Left colon (tissue), 2 donors: ENCODE measurements at regions not wholly inside any gene's neighbourhood (a gene's known extent, or its start where the extent isn't known, plus 50 kb on each side); places are given as distances from the start of the nearest gene placed in this dataset.

ENCODE experiments used
- ATAC-seq: fragments of 200-7000 bp; cut with Tn5 transposase; one replicate; pipeline ENCODE4 v1.9.1; 2020; ENCODE audit warnings: mild to moderate bottlenecking, moderate library complexity
- DNase-seq, 2 donors: peaks; one replicate each; pipeline ENCODE4 v3.0.0-alpha.2; 2020
- intact Hi-C, 2 donors: fragments of 100-400 bp; cut with DNase I in 1 of 2; cut with micrococcal nuclease in 1 of 2; formaldehyde crosslinking; loops; one replicate each; pipeline versions ENCODE4 v1.11.2 to v1.14.0; 2022; cut with DNase I, micrococcal nuclease
- donor health status: DM: no; HTN: no; CAD: no.
- donor health status: DM: yes; HTN: yes; CAD: no.

DNA sequence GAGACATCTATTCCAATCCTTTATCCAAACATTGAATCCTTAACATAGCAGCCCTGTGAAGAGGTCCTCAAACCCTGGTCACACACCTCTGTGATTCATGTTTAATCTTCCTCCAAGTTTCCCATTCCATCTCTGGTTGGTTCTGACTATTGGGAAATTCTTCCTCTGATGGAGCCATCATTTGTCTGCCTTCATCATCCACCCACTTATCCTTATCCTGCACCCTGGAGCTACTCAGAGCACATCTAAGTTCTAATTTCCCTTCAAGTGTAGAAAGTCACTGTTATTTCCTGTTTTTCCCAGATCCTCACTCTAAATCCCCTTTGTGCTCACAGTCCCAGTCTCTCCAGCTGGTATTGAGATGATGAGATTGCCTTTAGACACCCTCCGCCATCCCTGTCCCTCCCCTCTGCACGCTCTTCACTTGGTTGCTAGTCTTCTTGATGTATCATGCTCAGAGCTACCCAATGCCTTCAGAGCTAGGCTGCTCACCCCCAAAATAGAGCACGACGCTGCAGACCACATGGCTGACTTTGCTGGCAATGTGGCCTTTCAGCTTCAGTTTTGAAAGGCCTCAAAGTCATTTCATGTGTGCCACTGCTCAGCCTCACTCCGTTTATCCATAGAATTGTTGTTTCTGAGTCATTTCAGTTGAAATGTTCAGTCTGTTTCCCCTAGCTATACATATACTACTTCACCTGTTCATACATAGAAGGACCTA lies 154.3 kb downstream of the PALM2AKAP2 start:
- DNase-seq (no peak), ATAC-seq (no peak)
- intact Hi-C loops = no loop called here

GRCh38 chr9:109934857-109935215 lies 154.8 kb downstream of the PALM2AKAP2 start:
- intact Hi-C loops = no loop called here
- DNase-seq (no peak), ATAC-seq (no peak)

DNA sequence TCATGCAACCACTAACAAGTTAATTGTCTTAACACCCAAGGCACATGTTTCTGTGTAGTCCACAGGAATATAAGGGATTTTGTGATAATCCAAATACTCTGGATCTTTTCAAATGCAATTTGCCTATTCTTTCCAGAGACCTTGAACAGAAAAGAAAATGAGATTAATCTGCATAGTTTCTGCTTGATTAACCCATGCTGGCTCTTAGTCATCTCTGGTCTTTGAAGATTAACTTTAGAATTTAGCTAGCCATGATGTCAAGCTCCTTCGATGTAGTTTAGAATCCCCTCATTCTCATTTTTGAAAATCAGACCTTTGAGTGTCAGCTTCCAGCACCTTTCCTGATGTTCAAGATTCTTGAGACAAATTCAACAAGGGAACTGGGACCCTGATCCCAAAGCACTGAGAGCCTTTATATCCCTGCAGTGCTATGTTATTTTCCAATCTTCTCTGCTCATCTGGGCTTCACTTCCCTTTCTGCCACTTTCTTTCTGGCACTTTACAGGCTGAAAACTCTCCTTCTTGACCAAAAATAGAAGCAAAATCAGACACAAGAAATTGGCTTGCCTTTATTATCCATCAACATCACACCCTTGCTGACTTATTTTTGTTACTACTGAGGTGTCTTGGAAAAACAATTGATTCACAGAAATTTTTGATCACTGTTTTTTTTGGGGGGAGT lies 155.5 kb downstream of the PALM2AKAP2 start:
- DNase-seq = no peak
- intact Hi-C loops = no loop called here

DNA sequence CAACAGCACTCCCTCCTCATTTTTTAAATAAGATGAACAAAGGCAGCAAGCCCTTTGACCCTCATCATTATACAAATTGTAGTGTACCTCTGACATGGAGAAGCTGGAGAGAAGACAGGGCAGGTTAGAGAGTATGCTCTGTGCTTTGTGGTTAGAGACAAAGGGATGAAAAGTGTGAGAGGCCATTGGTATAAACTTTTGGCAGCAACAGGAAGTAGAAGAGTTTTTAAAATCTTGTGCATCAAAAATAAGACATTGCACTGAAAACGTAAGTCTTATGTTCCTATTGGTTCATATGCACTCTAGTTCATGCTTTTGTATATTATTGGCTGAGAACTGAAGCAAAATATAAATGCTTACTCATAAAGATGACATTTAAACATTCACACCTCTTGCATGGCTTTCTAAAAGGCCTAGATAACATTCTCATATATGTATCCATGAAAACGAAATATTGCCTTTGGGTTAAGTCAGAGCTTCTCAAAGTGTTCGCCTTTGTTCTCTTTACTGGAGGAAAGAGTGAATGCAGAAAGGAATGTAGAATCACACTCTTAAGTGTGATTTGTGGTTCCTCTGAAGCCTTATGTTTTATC lies 158.0 kb downstream of the PALM2AKAP2 start:
- intact Hi-C loops = no loop called here
- DNase-seq = no peak
- ATAC-seq = no peak

More for the DNA sequence above, 155.5 kb downstream of the PALM2AKAP2 start:
- no peak for ATAC-seq

DNA sequence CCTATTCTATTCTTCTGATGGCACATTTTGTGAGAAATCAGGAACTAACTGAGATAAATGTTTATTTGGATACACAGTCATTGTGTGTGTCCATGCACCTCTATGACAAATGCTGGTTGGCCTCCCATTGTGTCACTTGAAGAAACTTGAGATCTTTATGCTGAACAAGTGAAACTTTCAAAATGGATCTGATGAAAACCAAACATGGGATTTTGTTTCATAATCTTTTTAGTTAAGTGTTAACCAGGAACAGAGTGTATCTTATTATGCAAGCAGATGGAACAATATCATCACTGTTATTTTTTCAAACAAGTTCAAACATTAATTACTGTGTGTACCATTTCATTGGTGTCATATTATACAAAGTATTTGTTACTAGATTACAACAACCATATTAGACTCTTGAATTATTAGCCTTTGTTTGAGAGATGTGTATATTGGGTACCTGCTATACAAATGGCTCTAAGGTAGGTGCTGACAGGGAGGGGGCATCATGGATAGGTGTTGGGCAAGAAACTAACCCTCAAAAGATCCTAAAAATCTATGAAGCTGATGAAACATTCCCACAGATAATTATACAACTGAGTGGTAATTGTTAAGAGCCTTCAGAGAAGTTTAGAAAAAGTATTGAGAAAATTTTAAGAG lies 159.8 kb downstream of the PALM2AKAP2 start:
- no peak for ATAC-seq
- no peak for DNase-seq
- intact Hi-C loops = no loop called here

- DNase-seq (no peak), ATAC-seq (no peak)
- intact Hi-C loops = no loop called here
Measured at GRCh38 chr9:109940561-109940960, 160.6 kb downstream of the PALM2AKAP2 start.

GRCh38 chr9:109941771-109942170 lies 161.8 kb downstream of the PALM2AKAP2 start:
- ATAC-seq = no peak
- intact Hi-C loops = no loop called here

GRCh38 chr9:109945573-109945972 lies 165.6 kb downstream of the PALM2AKAP2 start:
- intact Hi-C loops = no loop called here
- DNase-seq (no peak), ATAC-seq (no peak)

More at GRCh38 chr9:109941771-109942170, 161.8 kb downstream of the PALM2AKAP2 start:
- DNase-seq = no peak

GRCh38 chr9:109948453-109948852 lies 168.5 kb downstream of the PALM2AKAP2 start:
- intact Hi-C loops = no loop called here
- ATAC-seq = no peak
- DNase-seq = no peak

DNA sequence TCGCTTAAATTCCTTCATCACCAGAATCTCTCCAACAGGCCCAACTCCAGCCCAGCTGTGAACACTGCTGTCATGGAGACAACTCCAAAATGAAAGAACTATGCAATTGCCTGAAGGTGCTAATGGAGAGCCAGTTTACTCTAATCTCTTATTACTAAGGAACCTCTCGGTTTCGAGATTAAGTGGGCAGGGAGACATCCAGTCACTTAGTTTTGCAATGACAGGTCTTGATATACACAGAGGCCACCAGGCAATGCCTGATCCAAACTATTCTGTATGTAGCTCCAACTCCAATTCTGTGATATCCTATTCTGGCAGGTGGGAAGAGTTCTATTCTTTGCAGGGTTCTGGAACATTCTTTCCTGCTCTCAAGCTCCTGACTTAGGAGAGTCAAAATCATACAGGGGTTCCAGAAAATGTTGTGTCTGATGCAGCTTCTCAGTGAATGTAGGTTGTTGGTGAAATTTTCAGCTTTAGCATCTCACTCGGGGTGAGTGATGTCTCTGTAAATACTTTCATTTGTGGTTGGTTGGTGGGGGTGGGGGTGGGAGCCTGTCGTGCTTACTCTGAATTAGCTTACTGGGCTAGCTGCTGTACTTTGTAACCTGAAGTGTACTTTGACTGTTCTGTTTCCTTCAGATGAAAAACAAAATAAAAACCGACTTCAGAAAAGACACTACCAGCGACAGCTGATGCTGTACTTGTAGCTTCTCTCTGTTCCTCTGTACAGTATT lies 170.9 kb downstream of the PALM2AKAP2 start:
- intact Hi-C loops = no loop called here
- DNase-seq = no peak
- ATAC-seq = no peak

DNA sequence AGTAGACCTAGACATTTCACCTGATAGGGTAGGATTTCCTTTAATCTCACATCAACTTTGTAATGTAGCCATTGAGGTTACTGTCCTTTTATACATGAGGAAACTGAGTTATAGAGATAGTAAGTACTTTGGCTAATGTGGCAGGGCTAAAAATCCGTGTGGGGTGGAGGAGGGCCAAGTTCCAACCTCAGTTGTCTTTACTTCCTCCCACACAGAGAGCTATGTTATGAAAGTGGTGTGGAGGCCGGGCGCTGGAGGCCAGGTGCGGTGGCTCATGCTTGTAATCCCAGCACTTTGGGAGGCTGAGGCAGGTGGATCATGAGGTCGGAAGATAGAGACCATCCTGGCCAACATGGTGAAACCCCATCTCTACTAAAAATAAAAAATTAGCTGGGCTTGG lies 173.3 kb downstream of the PALM2AKAP2 start:
- intact Hi-C loops = no loop called here
- no peak for ATAC-seq
- no peak for DNase-seq

DNA sequence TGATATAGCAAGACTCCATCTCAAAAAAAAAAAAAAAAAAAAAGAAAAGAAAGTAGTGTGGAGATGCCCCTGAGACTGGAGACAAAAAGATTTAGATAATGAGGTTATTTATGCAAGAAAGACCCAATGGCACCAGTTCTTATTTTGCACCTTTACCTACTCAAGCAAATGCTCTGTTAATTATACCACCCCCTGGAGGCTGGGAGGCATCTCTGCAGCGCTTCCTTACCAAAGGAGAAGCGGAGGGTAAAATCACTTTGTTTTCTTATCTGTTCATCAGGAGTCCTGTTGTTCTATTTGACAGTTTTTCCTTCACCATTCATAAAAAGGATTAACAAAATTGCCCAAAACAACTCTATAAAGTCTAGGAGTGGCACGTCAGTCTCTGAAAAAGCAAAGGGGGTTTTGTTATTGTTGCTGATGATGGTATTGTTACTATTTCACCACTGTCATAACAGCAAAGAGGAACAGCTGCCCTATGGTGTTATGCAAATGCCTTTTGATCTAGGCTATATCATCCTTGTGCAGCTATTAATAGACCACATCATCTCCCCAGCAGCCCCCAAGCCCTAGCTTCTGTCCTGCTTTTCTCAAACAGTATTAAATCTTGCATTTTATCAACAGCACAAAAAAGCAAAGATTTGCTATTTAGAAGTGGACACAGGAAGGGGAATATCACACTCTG lies 174.0 kb downstream of the PALM2AKAP2 start:
- DNase-seq (no peak), ATAC-seq (no peak)
- intact Hi-C loops = no loop called here

DNA sequence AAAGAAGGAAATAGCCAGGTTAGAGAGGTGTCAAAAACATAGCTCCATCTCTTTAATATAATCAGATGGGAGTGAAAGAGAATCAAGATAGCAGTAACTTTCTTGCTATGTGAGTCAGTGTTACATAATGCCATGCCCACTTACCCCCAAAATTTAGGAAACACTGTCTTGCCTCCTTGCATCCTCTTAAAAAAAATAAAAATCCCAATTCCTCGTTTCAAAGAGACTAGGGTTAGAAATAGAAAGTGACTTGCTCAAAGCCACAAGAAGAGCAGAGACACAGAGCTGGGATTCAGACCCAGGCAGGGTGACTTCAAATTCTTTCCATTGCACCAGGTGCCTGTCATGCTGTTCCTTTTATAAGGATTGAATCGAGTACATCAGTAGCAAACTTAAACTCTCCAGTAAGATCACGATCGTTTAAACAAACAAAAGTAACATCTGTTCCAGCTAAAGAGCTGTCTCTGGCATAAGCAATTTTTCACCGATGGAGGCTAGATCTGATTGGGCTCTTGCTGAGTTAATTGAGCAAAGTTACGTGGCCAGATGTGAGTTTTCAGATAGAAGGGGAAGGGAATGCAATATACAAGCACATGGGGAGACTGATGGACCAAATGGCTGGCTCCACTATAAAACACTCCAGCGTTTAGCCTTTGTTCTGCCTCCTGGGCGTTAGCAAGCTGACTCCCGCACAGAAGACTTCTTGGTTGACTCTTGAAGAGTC lies 176.9 kb downstream of the PALM2AKAP2 start:
- intact Hi-C loops = no loop called here
- DNase-seq (no peak), ATAC-seq (no peak)

DNA sequence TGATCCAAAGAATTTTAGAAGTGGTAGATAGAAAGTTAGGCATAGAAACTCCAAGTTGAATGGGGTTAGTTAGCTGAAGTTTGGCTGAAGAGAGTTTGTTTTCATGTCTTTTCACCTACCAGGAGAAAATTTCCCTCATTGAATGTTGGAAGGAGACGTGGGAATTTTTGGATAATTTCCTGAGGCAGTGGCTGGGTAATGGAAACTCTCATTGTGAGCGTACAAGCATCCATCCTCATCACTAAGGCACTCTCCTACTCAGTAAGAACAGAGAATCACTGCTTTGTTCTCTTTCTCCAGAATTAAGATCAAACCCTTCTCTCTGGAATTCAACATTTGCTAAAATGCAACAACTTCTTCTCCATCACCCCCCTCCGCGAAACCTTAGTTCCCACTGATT lies 179.7 kb downstream of the PALM2AKAP2 start:
- DNase-seq (no peak), ATAC-seq (no peak)
- intact Hi-C loops = no loop called here

GRCh38 chr9:109961626-109962025 lies 181.6 kb downstream of the PALM2AKAP2 start:
- DNase-seq = no peak
- intact Hi-C loops = no loop called here
- no peak for ATAC-seq

- intact Hi-C loops = no loop called here
- DNase-seq (no peak), ATAC-seq (no peak)
Measured at GRCh38 chr9:109962215-109962614, 182.2 kb downstream of the PALM2AKAP2 start.

DNA sequence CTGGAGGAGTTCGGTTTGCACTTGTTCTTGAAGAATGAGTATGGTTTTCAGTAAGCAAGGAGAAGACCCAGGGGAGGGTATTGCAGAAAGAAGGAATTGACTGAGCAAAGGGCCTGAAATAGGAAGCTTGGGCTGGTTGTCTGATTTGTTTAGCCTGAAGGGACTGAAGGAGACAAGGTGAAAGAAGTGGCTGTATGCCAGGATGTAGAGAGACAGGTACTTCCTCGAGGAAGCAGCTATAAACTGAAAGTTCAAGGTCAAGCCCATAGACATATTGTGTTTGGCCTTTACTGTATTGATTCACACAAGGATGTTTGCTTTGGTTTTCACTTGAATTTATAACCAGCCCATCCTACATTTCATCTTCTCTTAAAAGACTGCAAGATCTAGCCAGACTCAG lies 183.1 kb downstream of the PALM2AKAP2 start:
- intact Hi-C loops = no loop called here
- ATAC-seq (peak; percentile 98), DNase-seq (no peak)
